ENCODE measurements at regions not wholly inside any gene's neighbourhood (a gene's known extent, or its start where the extent isn't known, plus 50 kb on each side); places are given as distances from the start of the nearest gene placed in this dataset.

GRCh38 chr7:96521068-96521894 is 188.4 kb downstream of the SEM1 start:
- Histone ChIP-seq H3K9ac (ENCODE audit: low read depth in 1 of 2, low read length in 2 of 2) (no peak overlapping the region), H3K4me1 (ENCODE audit: control insufficient read depth in 4 of 4, insufficient read depth in 4 of 4, low read length in 3 of 4) (no peaks in the 10 kb centered on the region), H3K36me3 (ENCODE audit: control insufficient read depth in 4 of 4, insufficient read depth in 3 of 4, low read depth in 1 of 4, low read length in 3 of 4) (no peaks in the 10 kb centered on the region), H3K4me3 (ENCODE audit: low read depth in 1 of 3, low read length in 3 of 3) (no peak overlapping the region), H3K27me3 (ENCODE audit: control insufficient read depth in 4 of 4, insufficient read depth in 4 of 4, low read length in 3 of 4) (no peaks in the 10 kb centered on the region), H3K9me3 (ENCODE audit: control insufficient read depth in 4 of 4, low read length in 3 of 4) (no peaks in the 10 kb centered on the region), H3K27ac (ENCODE audit: low read depth in 1 of 2, low read length in 2 of 2) (no peak overlapping the region)
- no peak for DNase-seq (ENCODE audit: low spot score)
- no peak for TF ChIP-seq MAX (IDR thresholded peaks at IDR 0.05)
- no peak for TF ChIP-seq JUND (IDR thresholded peaks at IDR 0.05)
- no peak for TF ChIP-seq RAD21 (IDR thresholded peaks at IDR 0.05)
- TF ChIP-seq ATF3 (IDR thresholded peaks at IDR 0.05), result no peak
- no peak for TF ChIP-seq HNF4G (IDR thresholded peaks at IDR 0.05)
- TF ChIP-seq RXRA (IDR thresholded peaks at IDR 0.05), result no peak
- no peak for TF ChIP-seq FOXA2 (IDR thresholded peaks at IDR 0.05)
- TF ChIP-seq EGR1 (IDR thresholded peaks at IDR 0.05; ENCODE audit: low read depth in 2 of 2), result no peak
- no peak for TF ChIP-seq SP1 (IDR thresholded peaks at IDR 0.05)
- TF ChIP-seq REST (IDR thresholded peaks at IDR 0.05), result no peak
- TF ChIP-seq NR2F2 (IDR thresholded peaks at IDR 0.05), result no peak
- no peak for TF ChIP-seq YY1 (IDR thresholded peaks at IDR 0.05)
- TF ChIP-seq HNF4A (conservative IDR thresholded peaks at IDR 0.05), result no peak
- no peak for TF ChIP-seq ZBTB33 (IDR thresholded peaks at IDR 0.05)
- no peak for TF ChIP-seq CTCF (IDR thresholded peaks at IDR 0.05; ENCODE audit: low read depth, low read length, missing input control)
- TF ChIP-seq TAF1 (conservative IDR thresholded peaks at IDR 0.05), result no peak
- TF ChIP-seq GABPA (IDR thresholded peaks at IDR 0.05 in 1 of 2, conservative IDR thresholded peaks at IDR 0.05 in 1 of 2), result no peak
- TF ChIP-seq FOXA1 (IDR thresholded peaks at IDR 0.05), result no peak
- 86% methylated on average over 13 of the region's 13 CpGs for whole genome bisulfite sequencing

Data from liver (tissue), 8 donors.